Karpas-422 (cell line): ENCODE measurements at regions not wholly inside any gene's neighbourhood (a gene's known extent, or its start where the extent isn't known, plus 50 kb on each side); places are given as distances from the start of the nearest gene placed in this dataset.

Experiments used
- DNase-seq: peaks from one replicate; pipeline ENCODE4 v3.0.0-alpha.2; 2015
- H2AFZ ChIP-seq: fragments of 200-600 bp; sonication (generic); 2 replicates; pipeline ENCODE4 v1.6.1; 2014; ENCODE audit warnings: antibody characterized with exemption, low read length, mixed read lengths
- H3K27ac ChIP-seq: fragments of 200-600 bp; sonication (generic); 2 replicates; pipeline ENCODE4 v1.5.1; 2014; ENCODE audit warnings: mild to moderate bottlenecking, low read length, moderate library complexity
- H3K27me3 ChIP-seq: fragments of 200-600 bp; sonication (generic); 2 replicates; pipeline ENCODE4 v1.6.1; 2014; ENCODE audit warnings: low read length, mixed read lengths
- H3K36me3 ChIP-seq: fragments of 200-600 bp; sonication (generic); 2 replicates; pipeline ENCODE4 v1.6.1; 2014; ENCODE audit warnings: low read length, mixed read lengths; ENCODE audit not compliant: insufficient read depth
- H3K4me1 ChIP-seq: fragments of 200-600 bp; sonication (generic); 2 replicates; pipeline ENCODE4 v1.6.1; 2014; ENCODE audit warnings: mild to moderate bottlenecking, low read length, mixed read lengths
- H3K4me2 ChIP-seq: fragments of 200-600 bp; sonication (generic); 2 replicates; pipeline ENCODE4 v1.6.1; 2014; ENCODE audit warnings: low read length, low read depth, mild to moderate bottlenecking; ENCODE audit not compliant: poor library complexity, severe bottlenecking
- H3K4me3 ChIP-seq: fragments of 200-600 bp; sonication (generic); 2 replicates; pipeline ENCODE4 v1.5.1; 2014; ENCODE audit warnings: mild to moderate bottlenecking, antibody characterized with exemption, low read length, mixed read lengths
- H3K79me2 ChIP-seq: fragments of 200-600 bp; sonication (generic); 2 replicates; pipeline ENCODE4 v1.6.1; 2014; ENCODE audit warnings: mild to moderate bottlenecking, low read length, mixed read lengths
- H3K9ac ChIP-seq: fragments of 200-600 bp; sonication (generic); 2 replicates; pipeline ENCODE4 v1.6.0; 2014; ENCODE audit warnings: low read length
- H3K9me2 ChIP-seq: fragments of 200-600 bp; sonication (generic), shearing (Covaris generic); replicated peaks from 2 replicates; pipeline ENCODE4 v1.6.0; 2014; ENCODE audit warnings: mild to moderate bottlenecking, low read length, moderate library complexity; ENCODE audit not compliant: insufficient read depth
- H3K9me3 ChIP-seq: fragments of 300-700, 200-600 bp; sonication (generic); 2 replicates; pipeline ENCODE4 v1.6.1; 2014; ENCODE audit warnings: low read length, mixed read lengths
- H4K20me1 ChIP-seq: fragments of 200-600 bp; sonication (generic); 2 replicates; pipeline ENCODE4 v1.6.1; 2014; ENCODE audit warnings: mild to moderate bottlenecking, antibody characterized with exemption, low read length, low read depth; ENCODE audit not compliant: insufficient read depth

GRCh38 chr16:80366023-80366422, 174.8 kb upstream of the DYNLRB2 start:
- Histone ChIP-seq H2AFZ (no peak overlapping the region), H3K79me2 (no peaks in the 10 kb centered on the region), H3K4me1 (no peaks in the 10 kb centered on the region), H4K20me1 (no peaks in the 10 kb centered on the region), H3K9ac (no peak overlapping the region), H3K36me3 (no peaks in the 10 kb centered on the region), H3K27ac (no peak overlapping the region), H3K9me3 (no peaks in the 10 kb centered on the region), H3K4me2 (no peak overlapping the region), H3K9me2 (no peaks in the 10 kb centered on the region), H3K4me3 (no peak overlapping the region), H3K27me3 (no peaks in the 10 kb centered on the region)
- no peak for DNase-seq

GRCh38 chr16:80362816-80363215, 178.0 kb upstream of the DYNLRB2 start:
- no peak overlapping the region for H3K4me3 ChIP-seq
- no peak overlapping the region for H3K27ac ChIP-seq
- no peaks in the 10 kb centered on the region for H3K9me3 ChIP-seq
- no peaks in the 10 kb centered on the region for H3K27me3 ChIP-seq
- H2AFZ ChIP-seq = no peak overlapping the region
- H3K9me2 ChIP-seq = no peaks in the 10 kb centered on the region
- no peak overlapping the region for H3K4me2 ChIP-seq
- no peaks in the 10 kb centered on the region for H3K79me2 ChIP-seq
- H3K9ac ChIP-seq = no peak overlapping the region
- H4K20me1 ChIP-seq = no peaks in the 10 kb centered on the region
- H3K4me1 ChIP-seq = no peaks in the 10 kb centered on the region
- DNase-seq = no peak
- H3K36me3 ChIP-seq = no peaks in the 10 kb centered on the region

- H3K79me2 ChIP-seq = no peaks in the 10 kb centered on the region
- no peaks in the 10 kb centered on the region for H3K36me3 ChIP-seq
- no peak for DNase-seq
Observed at GRCh38 chr16:80356365-80356764, 184.4 kb upstream of the DYNLRB2 start.

GRCh38 chr16:80355335-80355734, 185.5 kb upstream of the DYNLRB2 start:
- H3K27ac ChIP-seq = no peak overlapping the region
- no peak overlapping the region for H3K4me3 ChIP-seq
- no peaks in the 10 kb centered on the region for H3K27me3 ChIP-seq
- no peaks in the 10 kb centered on the region for H3K36me3 ChIP-seq
- H2AFZ ChIP-seq = no peak overlapping the region
- no peaks in the 10 kb centered on the region for H3K9me3 ChIP-seq
- H3K4me2 ChIP-seq = no peak overlapping the region
- no peaks in the 10 kb centered on the region for H4K20me1 ChIP-seq
- H3K4me1 ChIP-seq = no peaks in the 10 kb centered on the region
- no peaks in the 10 kb centered on the region for H3K9me2 ChIP-seq
- no peaks in the 10 kb centered on the region for H3K79me2 ChIP-seq
- H3K9ac ChIP-seq = no peak overlapping the region
- DNase-seq = no peak

More at GRCh38 chr16:80356365-80356764, 184.4 kb upstream of the DYNLRB2 start:
- H3K27me3 ChIP-seq = no peaks in the 10 kb centered on the region
- no peak overlapping the region for H3K27ac ChIP-seq
- no peaks in the 10 kb centered on the region for H3K9me2 ChIP-seq
- no peaks in the 10 kb centered on the region for H4K20me1 ChIP-seq
- no peak overlapping the region for H2AFZ ChIP-seq
- H3K9me3 ChIP-seq = no peaks in the 10 kb centered on the region
- no peaks in the 10 kb centered on the region for H3K4me1 ChIP-seq
- no peak overlapping the region for H3K9ac ChIP-seq
- no peak overlapping the region for H3K4me2 ChIP-seq
- no peak overlapping the region for H3K4me3 ChIP-seq

GRCh38 chr16:80350061-80350460, 190.7 kb upstream of the DYNLRB2 start:
- H3K36me3 ChIP-seq = no peaks in the 10 kb centered on the region
- H3K4me3 ChIP-seq = no peak overlapping the region
- no peak overlapping the region for H3K4me2 ChIP-seq
- H3K4me1 ChIP-seq = no peaks in the 10 kb centered on the region; the same call in 1 of the 2 replicates
- no peaks in the 10 kb centered on the region for H3K9me3 ChIP-seq
- H3K9me2 ChIP-seq = no peaks in the 10 kb centered on the region
- H4K20me1 ChIP-seq = no peaks in the 10 kb centered on the region
- H3K27ac ChIP-seq = no peak overlapping the region
- DNase-seq = no peak
- no peaks in the 10 kb centered on the region for H3K27me3 ChIP-seq
- H3K79me2 ChIP-seq = no peaks in the 10 kb centered on the region
- H3K9ac ChIP-seq = no peak overlapping the region
- no peak overlapping the region for H2AFZ ChIP-seq

- no peaks in the 10 kb centered on the region for H3K27me3 ChIP-seq
- H3K27ac ChIP-seq = no peak overlapping the region
- H3K4me3 ChIP-seq = no peak overlapping the region
- no peaks in the 10 kb centered on the region for H3K79me2 ChIP-seq
- no peak overlapping the region for H3K9ac ChIP-seq
- no peaks in the 10 kb centered on the region for H3K36me3 ChIP-seq
- no peak for DNase-seq
- no peak overlapping the region for H3K4me2 ChIP-seq
- H3K9me2 ChIP-seq = no peaks in the 10 kb centered on the region
- no peaks in the 10 kb centered on the region; the same call in 1 of the 2 replicates for H3K4me1 ChIP-seq
- no peaks in the 10 kb centered on the region for H4K20me1 ChIP-seq
- no peak overlapping the region for H2AFZ ChIP-seq
- no peaks in the 10 kb centered on the region for H3K9me3 ChIP-seq
Observed at GRCh38 chr16:80347900-80348299, 192.9 kb upstream of the DYNLRB2 start.

GRCh38 chr16:80347002-80347401, 193.8 kb upstream of the DYNLRB2 start:
- no peaks in the 10 kb centered on the region for H3K9me3 ChIP-seq
- H3K27ac ChIP-seq = no peak overlapping the region

GRCh38 chr16:80346111-80346632, 194.6 kb upstream of the DYNLRB2 start:
- H3K4me3 ChIP-seq = no peak overlapping the region
- no peaks in the 10 kb centered on the region for H3K36me3 ChIP-seq
- H3K27ac ChIP-seq = no peak overlapping the region
- no peaks in the 10 kb centered on the region for H3K79me2 ChIP-seq
- H3K4me1 ChIP-seq = no peaks in the 10 kb centered on the region; the same call in 1 of the 2 replicates
- no peaks in the 10 kb centered on the region for H3K27me3 ChIP-seq
- no peak overlapping the region for H3K4me2 ChIP-seq
- H4K20me1 ChIP-seq = no peaks in the 10 kb centered on the region
- no peaks in the 10 kb centered on the region for H3K9me2 ChIP-seq
- H3K9me3 ChIP-seq = no peaks in the 10 kb centered on the region
- DNase-seq = no peak
- no peak overlapping the region for H3K9ac ChIP-seq
- H2AFZ ChIP-seq = no peak overlapping the region

More at GRCh38 chr16:80347002-80347401, 193.8 kb upstream of the DYNLRB2 start:
- H3K36me3 ChIP-seq = no peaks in the 10 kb centered on the region
- H3K79me2 ChIP-seq = no peaks in the 10 kb centered on the region
- H2AFZ ChIP-seq = no peak overlapping the region
- no peak overlapping the region for H3K4me2 ChIP-seq
- H3K4me3 ChIP-seq = no peak overlapping the region
- no peaks in the 10 kb centered on the region for H3K9me2 ChIP-seq
- no peaks in the 10 kb centered on the region for H4K20me1 ChIP-seq
- H3K27me3 ChIP-seq = no peaks in the 10 kb centered on the region
- no peak for DNase-seq
- no peak overlapping the region for H3K9ac ChIP-seq
- H3K4me1 ChIP-seq = no peaks in the 10 kb centered on the region; the same call in 1 of the 2 replicates
